Stomach (tissue), 8 donors: ENCODE measurements at regions not wholly inside any gene's neighbourhood (a gene's known extent, or its start where the extent isn't known, plus 50 kb on each side); places are given as distances from the start of the nearest gene placed in this dataset.

Experiments
- DNase-seq, 2 donors: peaks; one replicate each; pipeline versions ENCODE4 v3.0.0 to v3.0.0-alpha.2; 2013 to 2019
- H3K27ac ChIP-seq, 5 donors: fragments of 200-600 bp in 4 of 5; sonication (generic) in 4 of 5; one replicate each; pipeline ENCODE4 v1.5.1; 2013 to 2019; ENCODE audit warnings: mild to moderate bottlenecking in 1 of 5, moderate library complexity in 1 of 5
- H3K27me3 ChIP-seq, 3 donors: fragments of 200-600 bp; sonication (generic); one replicate each; pipeline ENCODE4 v1.5.1; 2017 to 2019; ENCODE audit warnings: mixed run types in 1 of 3
- H3K36me3 ChIP-seq, 4 donors: fragments of 200-600 bp; sonication (generic); 1 replicate in 3 of 4; 2 replicates in 1 of 4; pipeline ENCODE4 v1.5.1; 2016 to 2019
- H3K4me1 ChIP-seq, 4 donors: fragments of 200-600 bp; sonication (generic); one replicate each; pipeline ENCODE4 v1.5.1; 2016 to 2019
- H3K4me3 ChIP-seq, 4 donors: fragments of 200-600 bp; sonication (generic) in 3 of 4; one replicate each; pipeline ENCODE4 v1.5.1; 2016 to 2019; ENCODE audit warnings: mild to moderate bottlenecking in 1 of 4
- H3K9me3 ChIP-seq, 4 donors: fragments of 200-600 bp; sonication (generic); one replicate each; pipeline ENCODE4 v1.5.1; 2016 to 2019
- CTCF ChIP-seq, 7 experiments: fragments of 450-650 bp in 4 of 7; fragments of 200-600 bp in 3 of 7; sonication (generic) in 3 of 7; IDR thresholded peaks; one replicate each; pipeline ENCODE4 v1.5.1; 2016 to 2019; ENCODE audit warnings: antibody characterized with exemption in 7 of 7, control low read depth in 2 of 7, mild to moderate bottlenecking in 1 of 7
- EP300 ChIP-seq: sonication (generic); formaldehyde crosslinking; IDR thresholded peaks from one replicate; pipeline ENCODE4 v1.6.1; 2017; ENCODE audit warnings: antibody characterized with exemption
- POLR2A ChIP-seq, 4 donors: fragments of 450-650 bp; IDR thresholded peaks; one replicate each; pipeline ENCODE4 v1.6.1; 2016; ENCODE audit warnings: antibody characterized with exemption in 4 of 4, control low read depth in 2 of 4, mild to moderate bottlenecking in 1 of 4, moderate library complexity in 1 of 4
- POLR2AphosphoS5 ChIP-seq, 3 donors: sonication (generic); formaldehyde crosslinking; IDR thresholded peaks; one replicate each; pipeline ENCODE4 v1.6.1; 2016; ENCODE audit warnings: antibody characterized with exemption in 3 of 3
- WGBS, 5 donors: extraction: QIAGEN DNeasy Blood & Tissue Kit in 3 of 5; methylation state at CpG; one replicate each; pipeline versions ENCODE4 v1.1.5 to v1.1.7; 2013 to 2018; 5-methylcytosine and 5-hydroxymethylcytosine counted together
- intact Hi-C: fragments of 100-400 bp; cut with DNase I; formaldehyde crosslinking; loops from one replicate; pipeline ENCODE4 v1.15.1; 2023; ENCODE audit warnings: low total_unique reads
- donor health status: healthy with polysubstance abuse.
- donor health status: Bipolar disorder and iron deficiency.
- donor health status: healthy.

- 61 to 80% (median 69%) methylated on average over 12 of the region's 12 CpGs for WGBS, 5 donors
- intact Hi-C loops = no loop called here
- TF ChIP-seq CTCF (IDR thresholded peaks at IDR 0.05) (no peak), POLR2AphosphoS5 (IDR thresholded peaks at IDR 0.05) (no peak), EP300 (no peak), POLR2A (IDR thresholded peaks at IDR 0.05) (no peak)
Measured at GRCh38 chr1:56331892-56332567, 247.3 kb downstream of the PLPP3 start.

GRCh38 chr1:56331207-56331891, 248.0 kb downstream of the PLPP3 start:
- Histone ChIP-seq H3K4me1 (peaks cover 0 to 6% (median 0%) of the 10 kb centered on the region in 4 donors), H3K4me3 (no peak overlapping the region), H3K27ac (no peak overlapping the region), H3K27me3 (no peaks in the 10 kb centered on the region), H3K36me3 (no peaks in the 10 kb centered on the region), H3K9me3 (no peaks in the 10 kb centered on the region)
- TF ChIP-seq EP300 (no peak), POLR2A (IDR thresholded peaks at IDR 0.05) (no peak), CTCF (IDR thresholded peaks at IDR 0.05) (no peak), POLR2AphosphoS5 (IDR thresholded peaks at IDR 0.05) (no peak)
- no peak for DNase-seq
- intact Hi-C loops = no loop called here
- WGBS, 5 donors = 68 to 94% (median 79%) methylated on average over 2 of the region's 2 CpGs

More at GRCh38 chr1:56331892-56332567, 247.3 kb downstream of the PLPP3 start:
- no peak overlapping the region for H3K27ac ChIP-seq
- no peak overlapping the region for H3K4me3 ChIP-seq
- DNase-seq = peak in 1 of 2 donors; percentile 26
- H3K4me1 ChIP-seq = peaks cover 0 to 6% (median 0%) of the 10 kb centered on the region in 4 donors
- no peaks in the 10 kb centered on the region for H3K27me3 ChIP-seq
- H3K9me3 ChIP-seq = no peaks in the 10 kb centered on the region
- no peaks in the 10 kb centered on the region for H3K36me3 ChIP-seq

GRCh38 chr1:56330391-56331026, 248.9 kb downstream of the PLPP3 start:
- Histone ChIP-seq H3K4me1 (peaks cover 0 to 6% (median 0%) of the 10 kb centered on the region in 4 donors), H3K27me3 (no peaks in the 10 kb centered on the region), H3K4me3 (no peak overlapping the region), H3K9me3 (no peaks in the 10 kb centered on the region), H3K36me3 (no peaks in the 10 kb centered on the region), H3K27ac (no peak overlapping the region)
- 68 to 83% (median 80%) methylated on average over 1 of the region's 1 CpG for WGBS, 5 donors
- intact Hi-C loops = no loop called here
- DNase-seq = peak in 1 of 2 donors; percentile 40
- no peak for TF ChIP-seq POLR2AphosphoS5 (IDR thresholded peaks at IDR 0.05)
- TF ChIP-seq CTCF (IDR thresholded peaks at IDR 0.05) = no peak
- no peak for TF ChIP-seq EP300
- TF ChIP-seq POLR2A (IDR thresholded peaks at IDR 0.05) = no peak

- Histone ChIP-seq H3K9me3 (no peaks in the 10 kb centered on the region), H3K27ac (no peak overlapping the region), H3K36me3 (no peaks in the 10 kb centered on the region), H3K27me3 (no peaks in the 10 kb centered on the region), H3K4me3 (no peak overlapping the region), H3K4me1 (peaks cover 0 to 6% (median 0%) of the 10 kb centered on the region in 4 donors)
- DNase-seq = no peak
- TF ChIP-seq CTCF (IDR thresholded peaks at IDR 0.05) (no peak), POLR2A (IDR thresholded peaks at IDR 0.05) (no peak), EP300 (no peak), POLR2AphosphoS5 (IDR thresholded peaks at IDR 0.05) (no peak)
- WGBS, 5 donors = 94 to 100% (median 100%) methylated on average over 1 of the region's 1 CpG
- intact Hi-C loops = no loop called here
Measured at GRCh38 chr1:56329970-56330369, 249.4 kb downstream of the PLPP3 start.
